SU-DHL-6 (cell line): ENCODE measurements at regions not wholly inside any gene's neighbourhood (a gene's known extent, or its start where the extent isn't known, plus 50 kb on each side); places are given as distances from the start of the nearest gene placed in this dataset.

Experiments
- CTCF ChIP-seq: fragments of 200-600 bp; sonication (generic); IDR thresholded peaks from one replicate; pipeline ENCODE4 v1.5.1; 2017; ENCODE audit warnings: antibody characterized with exemption, mild to moderate bottlenecking, low read length, moderate library complexity; ENCODE audit not compliant: insufficient read depth, poor library complexity, severe bottlenecking
- EZH2phosphoT487 ChIP-seq: fragments of 200-600 bp; sonication (generic), shearing (Covaris generic); conservative IDR thresholded peaks from 2 replicates; pipeline ENCODE4 v1.6.1; 2018; ENCODE audit warnings: mild to moderate bottlenecking, antibody characterized with exemption, low read length, moderate library complexity, mixed read lengths

GRCh38 chr9:31467075-31467474 lies 917.4 kb upstream of the ACO1 start:
- TF ChIP-seq CTCF, result no peak
- TF ChIP-seq EZH2phosphoT487, result no peak
